Activated CD8-positive, alpha-beta memory T cell treated with anti-CD3 and anti-CD28 coated beads, Interleukin-2, amount 50 U/mL, for 48 hours (primary cell): ENCODE measurements at regions not wholly inside any gene's neighbourhood (a gene's known extent, or its start where the extent isn't known, plus 50 kb on each side); places are given as distances from the start of the nearest gene placed in this dataset.

ENCODE experiments used
- DNase-seq: peaks from one replicate; pipeline ENCODE4 v3.0.0-alpha.2; 2020

DNA sequence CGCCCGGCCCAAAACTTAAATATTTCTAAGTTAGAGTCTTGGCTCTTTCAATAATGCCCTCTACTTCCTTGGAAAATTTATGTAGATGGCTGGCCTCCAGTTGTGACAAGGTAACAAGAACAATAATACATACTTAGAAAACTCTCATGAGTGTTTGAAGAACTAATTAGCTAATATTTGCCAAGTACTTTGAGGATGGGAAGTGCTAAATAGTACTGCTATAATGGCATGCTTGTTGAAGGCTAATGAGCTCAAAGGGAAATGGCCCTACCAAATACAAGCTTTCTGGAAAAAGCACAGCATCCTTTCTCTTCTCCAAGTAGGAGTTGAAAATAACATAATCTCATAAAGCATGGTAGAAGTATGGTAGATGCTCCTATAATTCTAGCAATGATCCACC lies 1022.2 kb upstream of the PIK3C3 start:
- DNase-seq, result no peak

DNA sequence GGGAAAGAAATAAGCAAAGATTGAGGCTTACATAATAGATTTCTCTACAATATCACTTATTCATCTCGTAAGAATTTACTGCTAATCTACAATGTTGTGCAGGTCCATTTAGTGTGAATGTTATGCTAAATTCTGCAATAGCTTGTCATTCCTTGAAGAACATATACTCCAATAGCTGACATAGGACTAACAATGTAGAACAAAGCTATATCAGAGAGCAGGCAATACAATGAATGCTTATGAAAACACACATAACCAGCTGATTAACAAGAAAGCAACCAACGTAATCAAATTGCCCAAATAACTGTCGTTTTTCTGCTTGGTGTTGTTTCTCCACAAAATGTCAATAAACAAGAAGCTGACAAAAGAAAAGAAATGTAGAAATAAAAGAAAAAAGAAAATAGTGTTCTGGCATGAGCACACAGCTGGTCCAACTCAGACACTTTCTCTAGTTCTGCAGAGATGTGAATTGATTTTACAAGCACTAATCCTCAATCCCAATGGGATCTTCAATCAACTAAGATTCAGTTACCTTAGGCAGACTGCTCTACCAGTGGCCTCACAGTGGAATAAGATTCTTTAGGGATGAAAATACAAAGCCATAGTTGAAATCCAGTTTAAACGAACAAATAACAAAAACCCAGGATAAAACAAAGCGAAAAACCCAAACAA lies 1024.7 kb upstream of the PIK3C3 start:
- DNase-seq, result no peak

DNA sequence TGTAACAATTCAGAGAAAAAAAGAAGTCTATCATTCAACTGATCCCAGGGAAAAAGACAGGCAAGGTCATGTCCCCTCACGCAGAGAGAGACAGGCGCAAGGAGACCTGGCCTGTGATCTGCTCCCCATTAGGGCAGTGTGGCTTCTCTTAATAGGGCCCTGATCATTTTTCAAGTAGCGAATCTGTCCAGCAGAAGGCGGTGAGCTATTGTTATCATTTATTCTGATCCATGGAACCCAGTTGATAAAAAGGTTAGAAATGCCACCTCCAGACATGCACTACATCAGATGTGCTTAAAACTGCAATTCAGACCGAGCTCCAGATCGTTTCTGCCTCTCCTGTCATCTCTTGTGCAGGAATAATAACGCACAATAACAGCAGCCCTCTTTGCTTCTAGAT lies 1025.6 kb upstream of the PIK3C3 start:
- DNase-seq, result no peak

DNA sequence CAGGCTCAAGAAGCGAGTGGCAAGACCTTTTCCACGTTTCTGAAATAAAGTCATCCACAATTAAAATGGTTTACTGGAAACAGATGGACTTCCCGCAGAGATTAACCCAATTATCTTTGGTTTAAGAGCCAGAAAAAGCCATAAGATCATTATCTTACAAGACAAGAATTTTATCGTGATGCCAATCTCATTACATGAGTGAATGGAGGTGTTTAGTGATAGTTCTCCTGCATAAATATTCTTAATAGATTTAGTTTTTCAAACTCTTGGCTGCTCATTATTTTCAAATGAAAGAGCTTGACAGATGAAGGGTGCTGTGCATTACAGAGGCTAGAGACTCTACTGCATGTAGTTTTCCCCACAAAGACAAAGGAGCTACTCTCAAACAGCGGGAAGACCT lies 1028.4 kb upstream of the PIK3C3 start:
- no peak for DNase-seq

DNA sequence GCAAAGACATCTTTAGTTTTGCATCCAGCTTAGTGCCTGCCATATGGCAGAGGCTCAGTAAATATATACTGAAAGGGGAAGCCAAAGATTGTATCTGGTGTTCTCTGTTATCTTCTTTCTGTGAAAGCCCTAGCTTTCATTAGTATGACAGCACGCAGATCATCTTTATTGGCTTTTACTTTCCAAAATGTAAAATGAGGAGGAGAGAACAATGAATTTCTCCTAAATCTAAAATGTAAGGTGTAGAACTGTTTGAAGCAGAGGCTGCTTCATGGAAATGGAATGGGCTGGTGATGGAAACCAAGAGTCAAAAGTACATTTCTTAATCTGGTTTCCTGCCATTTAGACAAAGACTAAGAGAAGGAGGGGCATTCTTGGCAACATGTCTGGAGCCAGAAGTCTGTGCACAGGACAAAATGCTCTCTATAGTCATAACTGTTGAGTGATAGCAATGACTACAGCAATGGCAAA lies 1029.9 kb upstream of the PIK3C3 start:
- no peak for DNase-seq

DNA sequence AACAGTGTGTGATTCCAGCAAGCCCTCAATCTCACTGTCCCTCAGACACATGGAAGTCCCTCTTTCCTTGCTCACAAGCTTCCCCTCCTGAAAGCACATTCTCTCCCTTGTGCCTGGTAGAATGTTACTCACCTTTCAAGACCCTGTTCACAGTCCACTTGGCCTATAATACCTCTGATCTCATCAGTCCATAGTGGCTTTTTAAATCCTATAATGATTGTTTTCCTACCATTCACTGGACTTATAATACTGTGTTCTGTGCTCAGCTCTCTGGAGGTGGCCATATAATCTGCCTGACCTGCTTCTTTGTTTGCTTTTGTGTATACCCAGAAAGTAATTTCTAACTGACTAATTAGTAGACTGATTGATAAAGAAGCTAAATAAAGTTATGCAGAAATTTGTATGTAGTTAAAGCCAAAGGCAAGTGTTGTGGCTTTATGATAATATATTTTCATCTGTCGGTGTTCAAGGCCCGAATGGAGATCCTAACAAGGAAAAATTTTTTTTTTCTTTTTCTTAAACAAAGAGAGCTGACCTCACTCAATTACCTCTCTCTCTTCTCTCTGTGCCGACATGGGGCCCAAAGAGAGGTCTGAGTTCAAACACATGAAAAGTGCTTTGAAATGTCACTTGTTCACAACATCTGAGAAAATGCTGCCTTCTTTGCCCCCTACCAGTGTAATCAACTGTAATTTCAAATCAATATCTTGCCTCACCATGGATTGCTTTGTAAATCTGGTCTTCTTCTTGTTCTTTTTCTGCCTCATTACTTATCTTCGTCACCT lies 1033.0 kb upstream of the PIK3C3 start:
- no peak for DNase-seq

DNA sequence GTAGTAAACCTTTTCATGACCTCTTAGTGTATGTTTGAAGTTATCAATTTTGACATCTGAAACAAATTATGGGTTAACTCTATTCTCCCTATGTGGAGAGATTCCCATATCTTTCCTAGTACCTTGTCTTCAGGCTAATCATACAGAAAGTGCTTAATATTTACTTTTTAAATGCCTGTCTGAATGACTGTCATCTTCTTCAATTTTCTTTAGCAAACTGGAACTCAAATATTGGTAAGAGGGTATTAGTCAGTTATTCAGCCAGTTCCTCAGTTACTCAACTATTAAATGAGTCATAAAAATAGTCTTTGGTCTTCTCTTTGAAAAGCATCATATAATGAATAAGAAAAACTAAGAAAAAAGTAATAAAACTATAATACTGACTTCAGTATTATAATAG lies 1038.0 kb upstream of the PIK3C3 start:
- DNase-seq, result no peak

DNA sequence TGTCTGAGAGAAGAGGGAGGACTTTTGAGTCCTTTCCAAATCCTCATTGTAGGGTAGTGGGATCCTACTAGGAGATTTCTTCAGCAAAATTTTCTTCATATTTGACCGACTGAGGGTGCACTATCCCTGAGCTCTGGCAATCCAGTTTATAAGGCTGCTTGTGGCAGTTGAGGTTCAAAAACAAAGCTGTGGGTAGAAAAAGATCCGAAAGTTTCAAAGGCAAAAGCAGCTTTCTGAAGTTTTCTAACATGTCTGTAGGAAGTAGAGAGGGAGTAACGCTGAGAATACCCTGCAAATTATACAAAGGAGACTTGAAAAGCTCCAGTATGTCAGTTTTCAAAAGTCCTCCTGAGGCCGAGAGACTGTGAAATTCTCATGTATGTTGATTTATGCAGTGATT lies 1039.3 kb upstream of the PIK3C3 start:
- no peak for DNase-seq

DNA sequence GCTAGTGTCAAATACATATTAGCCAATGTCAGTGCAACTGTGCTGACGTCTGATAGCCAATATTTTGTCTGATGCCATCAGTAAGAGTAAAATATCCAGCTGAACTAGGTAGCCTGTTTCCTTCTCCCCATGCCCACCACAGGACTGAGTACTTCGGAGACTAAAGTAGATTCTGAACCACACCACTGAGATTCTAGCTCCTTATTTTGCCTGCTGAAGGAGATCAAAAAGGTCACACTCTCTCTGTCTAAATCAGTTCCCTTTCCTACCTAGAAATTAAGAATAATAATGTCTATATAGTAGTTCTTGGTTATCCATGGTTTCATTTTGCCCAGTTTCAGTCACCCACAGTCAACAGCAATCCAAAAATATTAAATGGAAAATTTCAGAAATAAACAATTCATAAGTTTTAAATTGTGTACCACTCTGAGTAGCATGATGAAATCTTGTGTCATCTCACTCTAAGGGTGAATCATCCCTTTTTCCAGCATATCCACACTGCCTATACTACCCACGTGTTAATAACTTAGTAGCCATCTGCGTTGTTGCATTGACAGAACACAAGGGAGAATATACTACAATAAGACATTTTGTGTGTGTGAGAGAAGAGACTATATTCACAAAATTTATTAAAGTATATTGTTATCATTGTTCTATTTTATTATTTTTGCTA lies 1043.3 kb upstream of the PIK3C3 start:
- DNase-seq, result no peak

DNA sequence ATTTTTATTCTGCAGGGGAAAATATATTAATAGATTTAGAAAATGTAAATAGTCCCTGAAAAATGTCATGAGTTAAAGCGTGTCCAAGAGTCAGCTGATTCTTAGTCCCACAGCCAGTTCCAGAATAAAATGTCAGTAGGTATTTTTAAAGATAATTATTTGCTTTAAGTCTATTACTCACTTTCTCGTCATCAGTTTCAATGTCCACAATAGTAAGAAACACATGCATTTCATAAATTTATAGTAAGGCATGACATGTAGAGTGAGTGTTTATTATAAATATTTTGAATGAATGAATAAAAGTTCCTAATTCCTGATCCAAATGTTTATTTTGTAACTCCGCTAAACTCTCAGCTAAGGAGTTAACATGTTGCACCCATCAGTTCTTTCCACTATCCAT lies 1044.0 kb upstream of the PIK3C3 start:
- no peak for DNase-seq

DNA sequence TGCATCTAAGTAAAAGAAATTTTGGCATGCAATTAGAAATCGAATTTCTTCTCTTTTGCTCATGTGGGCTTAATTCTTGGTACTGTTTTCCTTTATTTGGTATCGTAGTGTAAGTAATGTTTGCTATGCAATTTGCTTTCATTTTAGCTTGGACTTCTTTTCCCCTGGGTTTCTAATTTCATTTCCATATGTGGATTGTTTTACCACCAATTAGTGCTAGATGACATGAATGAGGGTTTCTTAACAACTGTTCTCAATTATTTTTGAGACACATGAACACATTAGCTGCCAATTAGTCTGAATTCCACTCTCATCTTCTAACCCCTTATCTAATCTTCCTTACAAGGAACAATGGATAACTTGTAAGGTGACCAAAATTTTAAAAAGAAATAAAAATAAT lies 1047.2 kb upstream of the PIK3C3 start:
- no peak for DNase-seq

DNA sequence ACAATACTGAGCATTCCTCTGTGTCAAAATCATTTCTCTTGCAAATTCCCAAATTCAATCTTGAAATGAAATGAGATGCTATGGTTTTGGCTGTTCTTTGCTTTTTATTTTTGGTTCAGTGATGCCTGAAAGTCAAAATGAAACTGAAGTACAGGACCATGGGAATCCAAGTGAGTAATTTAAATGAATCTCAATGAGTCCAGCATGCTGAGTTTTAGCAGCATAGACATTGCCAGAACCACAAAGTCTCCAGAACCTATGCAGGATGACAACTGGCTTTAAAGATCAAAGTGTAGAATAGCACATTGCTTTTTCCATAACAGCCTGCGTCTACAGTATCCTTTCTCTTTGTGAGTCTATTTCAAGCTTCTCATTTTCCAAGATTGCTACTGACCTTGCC lies 1050.7 kb upstream of the PIK3C3 start:
- no peak for DNase-seq

DNA sequence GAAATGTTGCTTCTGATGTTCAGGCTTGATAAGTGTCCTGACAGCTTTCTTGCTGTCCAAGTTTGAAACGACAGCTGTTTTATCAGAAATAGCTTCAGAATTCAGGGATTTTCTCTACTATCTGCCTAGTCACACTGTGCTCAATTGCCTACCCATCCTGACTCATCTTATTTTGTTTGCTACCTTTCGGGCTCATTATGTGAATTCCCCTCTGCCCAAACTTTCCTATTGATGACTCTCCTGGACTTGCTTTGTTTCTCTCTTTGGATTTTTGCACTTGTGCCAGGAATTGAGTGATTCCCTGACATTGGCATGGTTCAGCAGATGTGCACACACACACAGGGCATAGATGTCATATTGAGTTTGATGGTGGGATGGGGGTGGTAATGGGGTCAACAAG lies 1052.6 kb upstream of the PIK3C3 start:
- DNase-seq, result no peak

DNA sequence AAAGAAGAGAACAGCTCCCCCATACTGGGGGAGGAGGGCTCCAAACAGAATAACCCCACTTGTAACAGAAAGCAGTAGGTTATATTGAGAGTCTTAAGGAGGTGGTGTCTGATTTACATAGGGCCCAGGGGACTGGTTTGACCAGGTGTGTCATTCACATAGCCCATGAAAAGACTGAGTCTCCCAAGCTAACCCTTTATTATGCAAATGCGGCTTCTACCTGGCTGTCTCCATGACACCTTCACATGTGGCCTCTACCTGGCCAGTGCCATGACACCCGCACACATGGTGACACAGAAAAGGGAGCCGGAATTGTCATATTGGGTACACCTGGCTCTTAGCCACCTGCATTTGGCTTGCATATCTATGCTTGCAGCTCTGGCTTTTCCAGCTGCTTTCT lies 1057.2 kb upstream of the PIK3C3 start:
- no peak for DNase-seq

DNA sequence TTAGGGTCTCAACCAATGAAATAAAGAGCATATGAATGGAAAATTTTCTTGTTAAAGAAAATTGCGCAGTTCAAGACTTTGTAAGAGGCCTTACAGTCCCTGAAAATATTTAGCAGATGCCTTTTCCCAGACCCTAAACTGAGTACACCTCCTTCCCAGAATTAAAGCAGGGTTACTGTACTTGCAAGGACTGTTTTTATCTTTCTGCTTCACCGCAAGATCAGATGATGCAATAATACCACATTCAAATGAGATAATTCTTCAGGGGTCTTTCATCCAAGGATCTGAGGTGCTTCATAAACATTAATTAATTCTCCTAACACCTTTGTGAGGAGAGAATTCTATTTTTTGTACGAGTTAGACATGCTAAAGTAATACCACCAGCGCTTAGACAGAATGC lies 1071.8 kb upstream of the PIK3C3 start:
- no peak for DNase-seq

DNA sequence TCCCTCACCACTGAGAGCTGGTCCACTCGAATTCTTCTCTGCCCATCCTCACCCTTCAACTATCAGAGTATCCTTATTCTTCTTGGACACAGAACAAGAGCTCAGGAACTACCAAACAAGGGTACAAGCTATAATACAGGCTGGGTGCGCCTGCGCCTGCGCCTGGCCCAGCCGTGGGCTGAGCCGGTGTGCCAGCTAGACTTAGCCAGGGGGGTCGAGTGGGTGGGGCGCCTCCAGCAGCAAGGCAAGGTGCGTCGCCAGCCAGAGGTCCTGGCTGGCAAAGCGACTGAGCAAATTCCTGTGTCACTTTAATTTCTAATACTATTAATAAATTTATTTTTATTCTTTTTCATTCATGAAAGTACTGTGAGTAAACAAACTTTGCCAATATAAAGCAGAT lies 1072.6 kb upstream of the PIK3C3 start:
- DNase-seq, result no peak

DNA sequence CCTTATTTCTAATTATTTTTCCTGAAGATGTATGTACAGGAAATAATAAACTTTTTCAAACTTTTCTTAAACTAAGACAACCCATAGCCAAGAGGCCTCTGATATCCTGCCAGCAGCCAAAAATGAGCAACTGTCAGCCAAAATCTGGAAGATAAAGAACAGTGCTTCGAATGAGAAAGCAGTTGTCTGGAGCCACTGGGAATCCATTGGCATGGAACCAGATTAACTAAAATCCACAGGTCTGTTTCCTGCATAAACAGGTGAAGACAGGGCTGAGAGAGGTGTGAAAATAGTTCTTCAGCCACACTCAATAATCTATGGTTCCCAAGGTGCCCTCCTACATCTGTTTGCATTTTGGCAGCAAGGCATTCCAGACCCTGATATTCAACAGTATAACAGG lies 1076.7 kb upstream of the PIK3C3 start:
- no peak for DNase-seq

DNA sequence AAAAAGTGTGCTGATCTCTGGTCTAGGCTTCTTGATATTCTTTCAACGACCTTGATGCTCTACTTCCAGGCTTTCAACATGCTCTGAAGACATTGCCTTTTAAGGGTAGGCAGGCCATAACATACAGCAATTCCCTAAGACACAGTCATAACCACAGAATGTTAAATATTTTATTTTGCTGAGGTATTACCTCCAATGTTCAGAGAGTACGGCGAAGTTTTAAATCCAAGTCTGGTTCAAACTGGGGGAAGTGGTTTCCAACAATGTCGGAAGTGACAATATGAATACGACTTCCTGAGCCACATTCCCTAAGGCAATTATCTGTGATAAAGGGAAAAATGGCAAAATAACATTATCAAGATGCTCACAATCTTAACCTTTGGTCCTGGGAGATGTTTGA lies 1077.9 kb upstream of the PIK3C3 start:
- DNase-seq, result no peak

DNA sequence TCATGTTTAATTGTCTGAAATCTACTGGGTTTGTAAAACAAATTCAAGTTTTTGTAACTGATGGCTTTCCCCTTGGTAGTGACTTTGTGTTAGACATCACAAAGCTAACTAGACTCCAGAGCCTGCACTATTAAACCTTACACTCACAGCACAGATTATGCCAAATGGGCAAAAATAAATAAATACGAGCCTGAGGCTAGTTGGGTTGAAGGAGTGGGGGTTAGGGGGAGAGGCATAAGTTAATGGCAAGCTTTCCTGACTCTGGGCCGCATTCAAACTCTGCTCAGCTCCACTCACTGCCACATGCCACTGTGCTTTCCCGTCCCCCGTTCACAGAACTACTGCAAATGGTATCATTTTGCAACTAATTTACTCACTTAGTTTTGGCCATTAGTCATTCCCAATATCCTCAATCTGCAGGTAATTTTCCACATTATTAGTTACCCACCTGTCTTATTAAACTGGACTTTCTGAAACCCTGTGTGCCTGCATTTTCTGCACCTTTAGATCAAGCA lies 1079.9 kb upstream of the PIK3C3 start:
- no peak for DNase-seq

DNA sequence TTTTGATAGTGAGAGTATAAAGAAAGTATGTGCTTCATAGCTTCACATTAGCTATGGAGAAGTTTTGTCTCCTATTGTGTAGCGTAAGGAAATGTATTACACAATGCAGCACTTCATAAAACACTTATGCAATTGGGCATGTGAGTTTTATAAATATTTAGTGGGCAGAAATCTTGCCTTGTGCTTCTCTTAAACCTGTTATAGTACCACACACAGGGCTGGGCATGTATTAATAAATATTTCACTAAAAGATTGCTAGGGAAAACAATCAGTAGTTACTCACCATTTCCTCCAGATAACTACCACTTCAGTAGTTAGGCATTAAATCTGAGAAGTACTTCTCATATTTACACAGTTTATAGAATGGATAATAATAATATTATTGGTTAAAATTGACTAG lies 1080.8 kb upstream of the PIK3C3 start:
- no peak for DNase-seq

DNA sequence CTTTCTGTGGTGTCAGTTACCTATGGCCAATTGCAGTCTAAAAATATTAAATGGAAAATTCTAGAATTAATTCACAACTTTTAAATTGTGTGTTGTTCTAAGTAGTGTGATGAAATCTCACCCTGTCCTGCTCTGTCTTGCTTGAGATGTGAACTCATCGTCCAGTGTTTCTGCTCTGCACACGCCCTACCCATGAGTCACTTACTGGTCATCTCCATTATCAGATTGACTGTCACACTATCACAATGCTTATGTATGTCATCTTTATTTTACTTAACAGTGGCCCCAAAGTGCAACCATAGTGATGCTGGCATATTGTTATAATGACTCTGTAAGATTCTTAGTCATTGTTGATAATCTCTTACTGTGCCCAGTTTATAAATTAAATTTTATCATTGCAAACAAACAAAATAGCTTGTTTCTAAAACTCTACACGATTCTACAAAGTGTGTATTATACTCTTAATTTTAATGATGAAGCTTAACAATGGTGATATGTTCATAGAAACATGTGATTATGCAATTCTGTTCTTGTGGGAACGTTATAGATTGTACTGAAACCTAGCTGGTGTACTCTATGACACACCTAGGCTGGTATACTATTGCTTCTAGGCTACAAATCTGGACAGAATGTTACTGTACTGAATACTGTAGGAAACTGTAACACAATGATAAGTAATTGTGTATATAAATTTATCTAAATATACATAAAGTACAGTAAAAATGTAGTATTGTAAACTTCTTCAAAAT lies 1086.8 kb upstream of the PIK3C3 start:
- DNase-seq, result no peak

DNA sequence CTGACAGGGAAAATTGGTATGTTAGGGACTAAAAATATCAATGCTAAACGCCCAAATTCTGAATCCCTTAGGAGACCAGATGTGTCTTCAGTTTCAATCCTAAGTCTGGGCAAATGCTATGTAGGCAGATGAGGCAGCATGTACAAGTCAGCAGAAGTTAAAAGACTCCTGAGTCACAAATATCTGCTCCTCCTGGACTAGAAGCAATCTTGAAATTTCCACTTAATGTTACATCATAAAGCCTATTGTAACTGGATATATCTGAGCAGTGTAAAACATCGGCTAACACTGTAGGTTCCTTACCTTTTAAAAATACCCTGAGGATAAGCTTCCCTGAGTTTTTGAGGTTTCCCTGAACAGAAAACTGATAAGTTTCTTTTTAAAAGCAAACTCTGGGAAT lies 1087.6 kb upstream of the PIK3C3 start:
- no peak for DNase-seq

DNA sequence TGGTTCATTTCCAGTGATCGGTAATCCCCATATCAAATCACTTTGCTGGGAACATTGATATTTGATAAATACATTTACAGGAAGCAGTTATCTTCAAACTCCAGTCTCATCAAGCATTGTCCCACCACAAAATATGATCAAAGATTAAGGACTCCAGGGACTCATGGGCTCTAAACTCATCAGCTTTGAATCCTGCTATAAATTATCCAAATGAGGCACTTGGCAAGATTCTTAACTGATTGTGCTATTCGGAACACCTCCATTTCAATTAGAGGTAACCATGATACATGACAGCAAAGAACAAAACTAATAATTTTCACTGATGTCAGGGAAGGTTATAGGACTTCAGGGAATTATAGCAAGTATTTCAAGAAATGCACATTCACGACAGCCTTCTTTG lies 1088.1 kb upstream of the PIK3C3 start:
- DNase-seq, result no peak
